ENCODE measurements at regions not wholly inside any gene's neighbourhood (a gene's known extent, or its start where the extent isn't known, plus 50 kb on each side); places are given as distances from the start of the nearest gene placed in this dataset.

- no peak overlapping the region for H3K4me3 ChIP-seq
- H3K9me3 ChIP-seq = peaks cover 0 to 6% (median 0%) of the 10 kb centered on the region in 4 donors
- no peaks in the 10 kb centered on the region for H3K4me1 ChIP-seq
- H3K27me3 ChIP-seq = no peaks in the 10 kb centered on the region
- no peak for DNase-seq (ENCODE audit: low spot score in 2 of 2)
- TF ChIP-seq EP300 (IDR thresholded peaks at IDR 0.05) (no peak), CTCF (IDR thresholded peaks at IDR 0.05) (no peak), POLR2A (IDR thresholded peaks at IDR 0.05) (no peak)
- 80 to 83% methylated on average over 4 of the region's 4 CpGs for WGBS, 2 donors
- H3K36me3 ChIP-seq = no peaks in the 10 kb centered on the region
- H3K27ac ChIP-seq = no peak overlapping the region
Observed at GRCh38 chr10:43986374-43986773, 337.7 kb upstream of the ZNF32 start.

- H3K36me3 ChIP-seq = no peaks in the 10 kb centered on the region
- H3K27ac ChIP-seq = no peak overlapping the region
- H3K4me3 ChIP-seq = no peak overlapping the region
- peaks cover 0 to 4% (median 0%) of the 10 kb centered on the region in 4 donors for H3K4me1 ChIP-seq
- DNase-seq (ENCODE audit: low spot score in 2 of 2) = no peak
- 87 to 90% methylated on average over 5 of the region's 5 CpGs for WGBS, 2 donors
- TF ChIP-seq POLR2A (IDR thresholded peaks at IDR 0.05) = no peak
- no peak for TF ChIP-seq EP300 (IDR thresholded peaks at IDR 0.05)
- no peak for TF ChIP-seq CTCF (IDR thresholded peaks at IDR 0.05)
- peaks cover 0 to 6% (median 0%) of the 10 kb centered on the region in 4 donors for H3K9me3 ChIP-seq
- no peaks in the 10 kb centered on the region for H3K27me3 ChIP-seq
Observed at GRCh38 chr10:43985941-43986340, 337.3 kb upstream of the ZNF32 start.

GRCh38 chr10:43983856-43984271 lies 335.2 kb upstream of the ZNF32 start:
- 82 to 86% methylated on average over 1 of the region's 1 CpG for WGBS, 2 donors
- H3K4me3 ChIP-seq = no peak overlapping the region
- H3K36me3 ChIP-seq = no peaks in the 10 kb centered on the region
- TF ChIP-seq POLR2A (IDR thresholded peaks at IDR 0.05) = no peak
- no peak for TF ChIP-seq EP300 (IDR thresholded peaks at IDR 0.05)
- TF ChIP-seq CTCF (IDR thresholded peaks at IDR 0.05) = no peak
- peaks cover 0 to 9% (median 0%) of the 10 kb centered on the region in 4 donors for H3K4me1 ChIP-seq
- H3K27me3 ChIP-seq = no peaks in the 10 kb centered on the region
- peaks cover 0 to 6% (median 0%) of the 10 kb centered on the region in 4 donors for H3K9me3 ChIP-seq
- no peak for DNase-seq (ENCODE audit: low spot score in 2 of 2)
- H3K27ac ChIP-seq = no peak overlapping the region

- Histone ChIP-seq H3K27ac (no peak overlapping the region), H3K4me3 (no peak overlapping the region), H3K27me3 (no peaks in the 10 kb centered on the region), H3K4me1 (peaks cover 0 to 9% (median 0%) of the 10 kb centered on the region in 4 donors), H3K9me3 (peaks cover 0 to 6% (median 0%) of the 10 kb centered on the region in 4 donors), H3K36me3 (no peaks in the 10 kb centered on the region)
- TF ChIP-seq POLR2A (IDR thresholded peaks at IDR 0.05) (no peak), EP300 (IDR thresholded peaks at IDR 0.05) (no peak), CTCF (IDR thresholded peaks at IDR 0.05) (no peak)
- WGBS, 2 donors = 91 to 92% methylated on average over 6 of the region's 6 CpGs
- no peak for DNase-seq (ENCODE audit: low spot score in 2 of 2)
Observed at GRCh38 chr10:43983405-43983804, 334.7 kb upstream of the ZNF32 start.

- WGBS, 2 donors = 94 to 98% methylated on average over 3 of the region's 3 CpGs
Observed at GRCh38 chr10:43982250-43982649, 333.6 kb upstream of the ZNF32 start.

More at GRCh38 chr10:43982250-43982649, 333.6 kb upstream of the ZNF32 start:
- peaks cover 0 to 9% (median 0%) of the 10 kb centered on the region in 4 donors for H3K4me1 ChIP-seq
- no peak overlapping the region for H3K27ac ChIP-seq
- DNase-seq (ENCODE audit: low spot score in 2 of 2) = no peak
- no peak for TF ChIP-seq EP300 (IDR thresholded peaks at IDR 0.05)
- TF ChIP-seq POLR2A (IDR thresholded peaks at IDR 0.05) = no peak
- no peak for TF ChIP-seq CTCF (IDR thresholded peaks at IDR 0.05)
- H3K36me3 ChIP-seq = no peaks in the 10 kb centered on the region
- no peaks in the 10 kb centered on the region for H3K27me3 ChIP-seq
- H3K9me3 ChIP-seq = peaks cover 0 to 6% (median 0%) of the 10 kb centered on the region in 4 donors
- no peak overlapping the region for H3K4me3 ChIP-seq

Data from tibial nerve (tissue), 4 donors.